Neural progenitor cell (in vitro differentiated cells): ENCODE measurements at regions not wholly inside any gene's neighbourhood (a gene's known extent, or its start where the extent isn't known, plus 50 kb on each side); places are given as distances from the start of the nearest gene placed in this dataset.

Experiments used
- EZH2 ChIP-seq: fragments of 200-600 bp; sonication (generic); IDR thresholded peaks from 2 replicates; pipeline ENCODE4 v1.6.1; 2017; ENCODE audit warnings: antibody characterized with exemption, mild to moderate bottlenecking, moderate library complexity
- EZH2phosphoT487 ChIP-seq: fragments of 200-600 bp; sonication (generic); IDR thresholded peaks from 2 replicates; pipeline ENCODE4 v1.6.1; 2017; ENCODE audit warnings: antibody characterized with exemption
- TF ChIP-seq, protein P1 (sequence below): fragments of 200-600 bp; sonication (generic); IDR thresholded peaks from 2 replicates; pipeline ENCODE4 v1.5.1; 2017; ENCODE audit warnings: antibody characterized with exemption, mild to moderate bottlenecking

DNA sequence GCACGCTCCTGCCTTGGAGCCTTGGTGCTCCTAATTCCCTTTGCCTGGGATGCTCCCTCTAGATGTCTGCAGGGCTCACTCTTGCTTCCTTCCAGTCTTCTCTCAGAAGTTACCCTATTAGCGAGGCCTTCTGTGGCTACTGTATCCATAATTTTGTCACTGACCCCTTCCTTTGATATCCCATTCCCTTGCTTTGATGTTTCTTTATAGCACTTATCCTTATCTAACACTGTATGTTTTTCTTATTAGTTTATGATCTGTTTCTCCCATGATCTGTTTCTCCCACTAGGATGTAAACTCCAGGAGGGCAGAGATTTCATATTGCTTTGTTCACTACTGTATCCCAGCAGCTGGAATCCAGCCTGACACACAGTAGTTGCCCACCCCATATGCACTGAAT, 263.4 kb downstream of the FOXD2 start:
- TF ChIP-seq, protein P1, sequence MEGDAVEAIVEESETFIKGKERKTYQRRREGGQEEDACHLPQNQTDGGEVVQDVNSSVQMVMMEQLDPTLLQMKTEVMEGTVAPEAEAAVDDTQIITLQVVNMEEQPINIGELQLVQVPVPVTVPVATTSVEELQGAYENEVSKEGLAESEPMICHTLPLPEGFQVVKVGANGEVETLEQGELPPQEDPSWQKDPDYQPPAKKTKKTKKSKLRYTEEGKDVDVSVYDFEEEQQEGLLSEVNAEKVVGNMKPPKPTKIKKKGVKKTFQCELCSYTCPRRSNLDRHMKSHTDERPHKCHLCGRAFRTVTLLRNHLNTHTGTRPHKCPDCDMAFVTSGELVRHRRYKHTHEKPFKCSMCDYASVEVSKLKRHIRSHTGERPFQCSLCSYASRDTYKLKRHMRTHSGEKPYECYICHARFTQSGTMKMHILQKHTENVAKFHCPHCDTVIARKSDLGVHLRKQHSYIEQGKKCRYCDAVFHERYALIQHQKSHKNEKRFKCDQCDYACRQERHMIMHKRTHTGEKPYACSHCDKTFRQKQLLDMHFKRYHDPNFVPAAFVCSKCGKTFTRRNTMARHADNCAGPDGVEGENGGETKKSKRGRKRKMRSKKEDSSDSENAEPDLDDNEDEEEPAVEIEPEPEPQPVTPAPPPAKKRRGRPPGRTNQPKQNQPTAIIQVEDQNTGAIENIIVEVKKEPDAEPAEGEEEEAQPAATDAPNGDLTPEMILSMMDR = no peak
- TF ChIP-seq EZH2 (no peak), EZH2phosphoT487 (no peak)
